Ectodermal cell (in vitro differentiated cells): ENCODE measurements at regions not wholly inside any gene's neighbourhood (a gene's known extent, or its start where the extent isn't known, plus 50 kb on each side); places are given as distances from the start of the nearest gene placed in this dataset.

ENCODE experiments used
- H3K27ac ChIP-seq: 2 replicates; pipeline ENCODE4 v1.7.0; 2013; ENCODE audit warnings: mild to moderate bottlenecking, low read depth, low read length; ENCODE audit not compliant: insufficient read depth, poor library complexity, severe bottlenecking
- H3K27me3 ChIP-seq: 2 replicates; pipeline ENCODE4 v1.7.0; 2013; ENCODE audit warnings: mild to moderate bottlenecking, low read length; ENCODE audit not compliant: insufficient read depth, control insufficient read depth, poor library complexity, severe bottlenecking
- H3K36me3 ChIP-seq: one replicate; pipeline ENCODE4 v1.7.0; 2013; ENCODE audit warnings: low read length; ENCODE audit not compliant: control insufficient read depth, insufficient read depth
- H3K4me1 ChIP-seq: one replicate; pipeline ENCODE4 v1.7.0; 2013; ENCODE audit warnings: low read length; ENCODE audit not compliant: control insufficient read depth, insufficient read depth
- H3K4me3 ChIP-seq: 2 replicates; pipeline ENCODE4 v1.7.0; 2013; ENCODE audit warnings: low read depth, low read length, control low read depth; ENCODE audit not compliant: insufficient read depth
- H3K9me3 ChIP-seq: 2 replicates; pipeline ENCODE4 v1.7.0; 2013; ENCODE audit warnings: mild to moderate bottlenecking, low read length, moderate library complexity; ENCODE audit not compliant: control insufficient read depth
- WGBS, 2 experiments: methylation state at CpG; one replicate each; pipeline ENCODE4 v1.1.7; 2013; ENCODE audit warnings: missing lambda C conversion rate in 2 of 2; 5-methylcytosine and 5-hydroxymethylcytosine counted together

GRCh38 chr2:23121968-23122648 is 262.9 kb upstream of the KLHL29 start:
- no peaks in the 10 kb centered on the region for H3K9me3 ChIP-seq
- no peaks in the 10 kb centered on the region for H3K27me3 ChIP-seq
- H3K27ac ChIP-seq: no peak overlapping the region
- WGBS, 2 experiments: 92 to 95% methylated on average over 4 of the region's 4 CpGs
- H3K36me3 ChIP-seq: no peaks in the 10 kb centered on the region
- H3K4me1 ChIP-seq: no peaks in the 10 kb centered on the region
- no peak overlapping the region for H3K4me3 ChIP-seq

- WGBS, 2 experiments: 92 to 93% methylated on average over 5 of the region's 5 CpGs
- Histone ChIP-seq H3K27ac (no peak overlapping the region), H3K4me1 (no peaks in the 10 kb centered on the region), H3K36me3 (no peaks in the 10 kb centered on the region), H3K27me3 (no peaks in the 10 kb centered on the region), H3K9me3 (no peaks in the 10 kb centered on the region), H3K4me3 (no peak overlapping the region)
These were observed 262.2 kb upstream of the KLHL29 start for GRCh38 chr2:23122681-23123215.

- Histone ChIP-seq H3K4me3 (no peak overlapping the region), H3K9me3 (no peaks in the 10 kb centered on the region), H3K27me3 (no peaks in the 10 kb centered on the region), H3K4me1 (no peaks in the 10 kb centered on the region), H3K36me3 (no peaks in the 10 kb centered on the region), H3K27ac (no peak overlapping the region)
- WGBS, 2 experiments: 94 to 97% methylated on average over 2 of the region's 2 CpGs
These were observed 261.3 kb upstream of the KLHL29 start for GRCh38 chr2:23123686-23124085.

- Histone ChIP-seq H3K4me3 (no peak overlapping the region), H3K27ac (no peak overlapping the region), H3K4me1 (no peaks in the 10 kb centered on the region), H3K9me3 (no peaks in the 10 kb centered on the region), H3K27me3 (no peaks in the 10 kb centered on the region), H3K36me3 (no peaks in the 10 kb centered on the region)
- 94 to 95% methylated on average over 7 of the region's 7 CpGs for WGBS, 2 experiments
These were observed 260.7 kb upstream of the KLHL29 start for GRCh38 chr2:23124214-23124750.

- Histone ChIP-seq H3K27me3 (no peaks in the 10 kb centered on the region), H3K27ac (no peak overlapping the region), H3K4me3 (no peak overlapping the region)
These were observed 257.5 kb upstream of the KLHL29 start for GRCh38 chr2:23127465-23127864.

GRCh38 chr2:23128684-23129292 is 256.2 kb upstream of the KLHL29 start:
- 94 to 96% methylated on average over 7 of the region's 7 CpGs for WGBS, 2 experiments
- Histone ChIP-seq H3K4me3 (no peak overlapping the region), H3K27ac (no peak overlapping the region), H3K9me3 (no peaks in the 10 kb centered on the region), H3K4me1 (no peaks in the 10 kb centered on the region), H3K27me3 (no peaks in the 10 kb centered on the region), H3K36me3 (no peaks in the 10 kb centered on the region)

More at GRCh38 chr2:23127465-23127864, 257.5 kb upstream of the KLHL29 start:
- no peaks in the 10 kb centered on the region for H3K4me1 ChIP-seq
- WGBS, 2 experiments: 83 to 90% methylated on average over 4 of the region's 4 CpGs
- no peaks in the 10 kb centered on the region for H3K9me3 ChIP-seq
- H3K36me3 ChIP-seq: no peaks in the 10 kb centered on the region

GRCh38 chr2:23131066-23131575 is 253.9 kb upstream of the KLHL29 start:
- Histone ChIP-seq H3K4me3 (no peak overlapping the region), H3K36me3 (no peaks in the 10 kb centered on the region), H3K27me3 (no peaks in the 10 kb centered on the region), H3K4me1 (peaks cover 7% of the 10 kb centered on the region), H3K9me3 (no peaks in the 10 kb centered on the region), H3K27ac (no peak overlapping the region)
- 73 to 84% methylated on average over 4 of the region's 4 CpGs for WGBS, 2 experiments

- peaks cover 7% of the 10 kb centered on the region for H3K4me1 ChIP-seq
- H3K27me3 ChIP-seq: no peaks in the 10 kb centered on the region
- H3K36me3 ChIP-seq: no peaks in the 10 kb centered on the region
- 96 to 97% methylated on average over 2 of the region's 2 CpGs for WGBS, 2 experiments
- H3K9me3 ChIP-seq: no peaks in the 10 kb centered on the region
- no peak overlapping the region for H3K4me3 ChIP-seq
- H3K27ac ChIP-seq: no peak overlapping the region
These were observed 253.0 kb upstream of the KLHL29 start for GRCh38 chr2:23132000-23132399.

GRCh38 chr2:23132823-23133595 is 252.0 kb upstream of the KLHL29 start:
- Histone ChIP-seq H3K36me3 (no peaks in the 10 kb centered on the region), H3K4me1 (peaks cover 7% of the 10 kb centered on the region), H3K9me3 (no peaks in the 10 kb centered on the region), H3K4me3 (no peak overlapping the region), H3K27me3 (no peaks in the 10 kb centered on the region), H3K27ac (no peak overlapping the region)
- 95 to 96% methylated on average over 2 to 3 of the region's 3 CpGs for WGBS, 2 experiments

- Histone ChIP-seq H3K4me1 (peaks cover 7% of the 10 kb centered on the region), H3K27ac (no peak overlapping the region), H3K4me3 (no peak overlapping the region), H3K9me3 (no peaks in the 10 kb centered on the region), H3K27me3 (no peaks in the 10 kb centered on the region), H3K36me3 (no peaks in the 10 kb centered on the region)
- WGBS, 2 experiments: 91 to 95% methylated on average over 1 of the region's 1 CpG
These were observed 250.3 kb upstream of the KLHL29 start for GRCh38 chr2:23134726-23135125.
